NCI-H748 treated with DMSO at 0.1 percent for 48 hours (cell line): ENCODE measurements at regions not wholly inside any gene's neighbourhood (a gene's known extent, or its start where the extent isn't known, plus 50 kb on each side); places are given as distances from the start of the nearest gene placed in this dataset.
"Not testable (repeated sequence)": the region's sequence is repeated elsewhere in the genome, so short reads cannot be mapped to it uniquely, and the experiment has no call there.

Experiments used
- DNase-seq: peaks from one replicate; lab custom pipeline; 2025; lab: John Stamatoyannopoulos, UW

- DNase-seq, result no peak
These were observed 138.3 kb upstream of the ZNF521 start for GRCh38 chr18:25490316-25490715.

GRCh38 chr18:25473008-25473407 is 121.0 kb upstream of the ZNF521 start:
- DNase-seq, result no peak

GRCh38 chr18:25470756-25471524 is 119.0 kb upstream of the ZNF521 start:
- not testable (repeated sequence) for DNase-seq

GRCh38 chr18:25470062-25470461 is 118.1 kb upstream of the ZNF521 start:
- no peak for DNase-seq

- DNase-seq, result no peak
These were observed 117.5 kb upstream of the ZNF521 start for GRCh38 chr18:25469489-25469888.

- no peak for DNase-seq
These were observed 115.4 kb upstream of the ZNF521 start for GRCh38 chr18:25467226-25467987.

GRCh38 chr18:25465152-25465732 is 113.3 kb upstream of the ZNF521 start:
- no peak for DNase-seq

GRCh38 chr18:25464227-25464626 is 112.3 kb upstream of the ZNF521 start:
- no peak for DNase-seq

- no peak for DNase-seq
These were observed 111.8 kb upstream of the ZNF521 start for GRCh38 chr18:25463726-25464125.

GRCh38 chr18:25459814-25460213 is 107.8 kb upstream of the ZNF521 start:
- DNase-seq, result no peak

- DNase-seq, result no peak
These were observed 105.6 kb upstream of the ZNF521 start for GRCh38 chr18:25457601-25458000.

- no peak for DNase-seq
These were observed 105.2 kb upstream of the ZNF521 start for GRCh38 chr18:25457126-25457525.

- DNase-seq, result no peak
These were observed 104.5 kb upstream of the ZNF521 start for GRCh38 chr18:25456334-25457010.

- DNase-seq, result no peak
These were observed 103.7 kb upstream of the ZNF521 start for GRCh38 chr18:25455646-25456045.

- no peak for DNase-seq
These were observed 103.2 kb upstream of the ZNF521 start for GRCh38 chr18:25455159-25455558.

- DNase-seq, result no peak
These were observed 102.8 kb upstream of the ZNF521 start for GRCh38 chr18:25454730-25455129.

GRCh38 chr18:25454270-25454659 is 102.3 kb upstream of the ZNF521 start:
- no peak for DNase-seq

GRCh38 chr18:25453556-25454269 is 101.7 kb upstream of the ZNF521 start:
- DNase-seq, result no peak

- DNase-seq, result no peak
These were observed 99.2 kb upstream of the ZNF521 start for GRCh38 chr18:25451077-25451658.

- DNase-seq, result no peak
These were observed 97.1 kb upstream of the ZNF521 start for GRCh38 chr18:25449046-25449445.

- DNase-seq, result no peak
These were observed 95.0 kb upstream of the ZNF521 start for GRCh38 chr18:25446972-25447371.
